Coronary artery (tissue), 2 donors: ENCODE measurements at regions not wholly inside any gene's neighbourhood (a gene's known extent, or its start where the extent isn't known, plus 50 kb on each side); places are given as distances from the start of the nearest gene placed in this dataset.

ENCODE experiments used
- DNase-seq: peaks from one replicate; pipeline ENCODE4 v3.0.0-alpha.2; 2017; ENCODE audit warnings: low spot score
- H3K27ac ChIP-seq, 2 donors: fragments of 200-600 bp; sonication (generic); one replicate each; pipeline ENCODE4 v1.5.1; 2016 to 2019
- H3K4me3 ChIP-seq: fragments of 200-600 bp; sonication (generic); 2 replicates; pipeline ENCODE4 v1.5.1; 2016; ENCODE audit warnings: mild to moderate bottlenecking, moderate library complexity
- CTCF ChIP-seq: fragments of 200-600 bp; sonication (generic); IDR thresholded peaks from one replicate; pipeline ENCODE4 v1.5.1; 2019; ENCODE audit warnings: antibody characterized with exemption

GRCh38 chr4:15182600-15183220 is 180.4 kb downstream of the CPEB2 start:
- Histone ChIP-seq H3K27ac (no peak overlapping the region), H3K4me3 (no peak overlapping the region)
- no peak for TF ChIP-seq CTCF
- no peak for DNase-seq

GRCh38 chr4:15186149-15186548 is 183.9 kb downstream of the CPEB2 start:
- Histone ChIP-seq H3K27ac (no peak overlapping the region), H3K4me3 (no peak overlapping the region)
- DNase-seq = no peak
- TF ChIP-seq CTCF = no peak

GRCh38 chr4:15186806-15187205 is 184.5 kb downstream of the CPEB2 start:
- TF ChIP-seq CTCF = no peak
- Histone ChIP-seq H3K27ac (no peak overlapping the region), H3K4me3 (no peak overlapping the region)
- DNase-seq = no peak

DNA sequence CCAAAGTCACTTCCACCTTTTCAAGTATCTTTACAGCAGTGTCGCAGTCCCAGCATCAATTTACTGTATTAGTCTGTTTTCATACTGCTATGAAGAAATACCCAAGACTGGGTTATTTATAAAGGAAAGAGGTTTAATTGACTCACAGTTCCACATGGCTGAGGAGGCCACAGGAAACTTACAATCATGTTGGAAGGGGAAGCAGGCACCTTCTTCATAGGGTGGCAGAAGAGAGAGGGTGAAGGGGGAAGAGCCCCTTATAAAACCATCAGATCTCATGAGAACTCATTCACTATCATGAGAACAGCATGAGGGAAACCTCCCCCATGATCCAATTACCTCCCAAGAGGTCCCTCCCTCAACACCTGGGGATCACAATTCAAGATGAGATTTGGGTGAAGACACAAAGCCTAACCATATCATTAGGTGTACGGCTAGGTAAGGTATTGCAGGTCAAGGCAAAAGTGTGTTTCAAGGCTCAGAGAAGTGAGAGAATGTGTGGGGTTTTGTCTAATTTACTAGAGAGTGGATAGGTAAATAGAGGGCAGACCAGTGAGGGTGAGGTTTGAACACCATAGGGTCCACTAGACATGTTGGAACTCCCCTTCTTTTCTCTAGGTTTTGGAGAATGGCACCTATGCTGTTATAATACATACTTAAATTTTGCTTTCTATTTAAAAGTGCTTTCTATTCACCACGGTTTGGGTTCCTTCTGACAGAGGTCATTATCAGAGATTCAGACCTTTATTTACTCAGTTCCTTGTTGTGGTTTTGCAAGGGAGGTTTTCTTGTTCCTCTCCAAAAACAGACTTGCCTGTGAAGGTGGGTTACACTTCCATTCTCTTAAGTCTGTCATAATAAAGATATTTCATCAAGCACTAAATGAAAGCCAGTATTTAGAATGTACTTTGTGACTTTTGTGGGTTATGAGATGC is 186.6 kb downstream of the CPEB2 start:
- no peak for TF ChIP-seq CTCF
- no peak for DNase-seq
- Histone ChIP-seq H3K27ac (no peak overlapping the region), H3K4me3 (no peak overlapping the region)

DNA sequence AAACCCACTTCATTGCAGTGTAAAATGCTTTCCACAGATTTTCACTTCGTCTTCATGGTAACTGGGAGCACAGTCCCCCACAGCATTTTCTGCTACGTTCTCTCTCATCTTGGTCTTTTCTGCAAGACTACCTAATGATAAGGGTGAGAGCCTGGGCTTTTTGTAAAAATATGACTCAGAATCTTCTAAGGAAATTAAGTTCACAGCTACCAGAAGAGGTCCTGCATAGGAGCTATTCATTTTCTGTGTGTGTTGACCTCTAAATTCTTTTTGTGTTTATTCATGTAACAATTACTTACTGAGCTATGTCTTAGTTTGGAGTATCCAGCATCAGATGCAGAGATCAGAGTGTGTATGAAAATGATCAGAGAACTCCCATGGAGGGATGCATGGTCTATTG is 192.2 kb downstream of the CPEB2 start:
- Histone ChIP-seq H3K27ac (no peak overlapping the region), H3K4me3 (no peak overlapping the region)
- TF ChIP-seq CTCF = no peak
- DNase-seq = no peak

- DNase-seq = no peak
- Histone ChIP-seq H3K27ac (no peak overlapping the region), H3K4me3 (no peak overlapping the region)
- no peak for TF ChIP-seq CTCF
Measured at GRCh38 chr4:15197005-15197404, 194.7 kb downstream of the CPEB2 start.
